Lower leg skin (tissue), 3 donors: ENCODE measurements at regions not wholly inside any gene's neighbourhood (a gene's known extent, or its start where the extent isn't known, plus 50 kb on each side); places are given as distances from the start of the nearest gene placed in this dataset.

Experiments
- CTCF ChIP-seq, 3 donors: fragments of 450-650 bp; IDR thresholded peaks; one replicate each; pipeline ENCODE4 v1.5.1; 2016; ENCODE audit warnings: antibody characterized with exemption in 3 of 3, mild to moderate bottlenecking in 3 of 3, moderate library complexity in 2 of 3
- POLR2A ChIP-seq, 2 donors: fragments of 450-650 bp; IDR thresholded peaks; one replicate each; pipeline ENCODE4 v1.6.1; 2016 to 2017; ENCODE audit warnings: antibody characterized with exemption in 2 of 2, mild to moderate bottlenecking in 1 of 2, moderate library complexity in 1 of 2

GRCh38 chr5:18675041-18675440, 1040.8 kb downstream of the TAF11L14 start:
- no peak for TF ChIP-seq CTCF (IDR thresholded peaks at IDR 0.05)
- no peak for TF ChIP-seq POLR2A (IDR thresholded peaks at IDR 0.05)
